Esophagus muscularis mucosa (tissue), 4 donors: ENCODE measurements at regions not wholly inside any gene's neighbourhood (a gene's known extent, or its start where the extent isn't known, plus 50 kb on each side); places are given as distances from the start of the nearest gene placed in this dataset.

Experiments used
- DNase-seq: peaks from one replicate; pipeline ENCODE4 v3.0.0-alpha.2; 2017; ENCODE audit errors: extremely low spot score
- H3K27ac ChIP-seq, 4 donors: fragments of 200-600 bp; sonication (generic); replicated peaks in 1 of 4; 1 replicate in 3 of 4; 2 replicates in 1 of 4; pipeline ENCODE4 v1.5.1; 2016 to 2019; ENCODE audit warnings: mild to moderate bottlenecking in 1 of 4
- H3K27me3 ChIP-seq, 4 donors: fragments of 200-600 bp; sonication (generic); one replicate each; pipeline versions ENCODE4 v1.5.1 to v1.6.0; 2016 to 2019
- H3K36me3 ChIP-seq, 4 donors: fragments of 200-600 bp; sonication (generic); one replicate each; pipeline ENCODE4 v1.5.1; 2016 to 2019
- H3K4me1 ChIP-seq, 4 donors: fragments of 200-600 bp; sonication (generic); one replicate each; pipeline ENCODE4 v1.5.1; 2016 to 2019
- H3K4me3 ChIP-seq, 4 donors: fragments of 200-600 bp; sonication (generic); 1 replicate in 2 of 4; 2 replicates in 2 of 4; pipeline ENCODE4 v1.5.1; 2016 to 2019; ENCODE audit warnings: mild to moderate bottlenecking in 4 of 4, moderate library complexity in 1 of 4
- H3K9me3 ChIP-seq, 4 donors: fragments of 200-600 bp; sonication (generic); 1 replicate in 3 of 4; 2 replicates in 1 of 4; pipeline ENCODE4 v1.5.1; 2016 to 2019
- EP300 ChIP-seq: sonication (generic); formaldehyde crosslinking; IDR thresholded peaks from one replicate; pipeline ENCODE4 v1.6.1; 2017; ENCODE audit warnings: antibody characterized with exemption
- POLR2A ChIP-seq: fragments of 450-650 bp; IDR thresholded peaks from one replicate; pipeline ENCODE4 v1.6.1; 2017; ENCODE audit warnings: antibody characterized with exemption, moderate library complexity, mild to moderate bottlenecking, low read depth
- POLR2AphosphoS5 ChIP-seq, 2 donors: sonication (generic); formaldehyde crosslinking; IDR thresholded peaks; one replicate each; pipeline ENCODE4 v1.6.1; 2017; ENCODE audit warnings: antibody characterized with exemption in 2 of 2
- WGBS: methylation state at CpG from one replicate; pipeline ENCODE4 v1.1.5; 2018; 5-methylcytosine and 5-hydroxymethylcytosine counted together
- intact Hi-C: fragments of 100-400 bp; cut with DNase I; formaldehyde crosslinking; loops from one replicate; pipeline ENCODE4 v1.15.1; 2023
- TF ChIP-seq, protein P1 (sequence below), 3 experiments: fragments of 200-600 bp in 2 of 3; fragments of 450-650 bp in 1 of 3; sonication (generic) in 2 of 3; IDR thresholded peaks; one replicate each; pipeline ENCODE4 v1.5.1; 2017 to 2019; ENCODE audit warnings: antibody characterized with exemption in 3 of 3, mild to moderate bottlenecking in 2 of 3, moderate library complexity in 1 of 3

DNA sequence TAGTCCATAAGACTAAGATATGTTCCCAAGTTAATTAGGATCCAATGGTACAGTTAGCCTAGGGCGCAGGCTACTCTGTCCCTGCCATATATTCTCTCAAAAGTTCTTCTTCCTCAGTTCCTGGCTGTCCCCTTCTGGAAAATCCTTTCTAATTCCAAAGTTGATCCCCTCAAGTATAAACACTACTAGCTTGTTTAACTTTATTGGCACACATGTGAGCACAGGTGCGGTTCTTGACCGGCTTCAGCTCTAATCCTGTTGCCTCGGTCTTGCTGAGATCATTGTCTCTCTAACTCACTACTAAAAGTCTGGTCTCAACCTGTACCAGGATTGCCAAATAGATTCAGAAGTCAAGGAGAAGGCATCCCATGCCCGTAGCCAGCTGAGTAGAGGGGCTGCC, 89.0 kb downstream of the SEMA4F start:
- 64% methylated on average over 5 of the region's 5 CpGs for WGBS

GRCh38 chr2:74743778-74744177, 89.7 kb downstream of the SEMA4F start:
- no peaks in the 10 kb centered on the region for H3K9me3 ChIP-seq
- no peaks in the 10 kb centered on the region for H3K36me3 ChIP-seq
- 73% methylated on average over 7 of the region's 7 CpGs for WGBS
- H3K4me1 ChIP-seq = peaks cover 9 to 17% (median 14%) of the 10 kb centered on the region in 4 donors
- intact Hi-C loops = no loop called here
- no peak overlapping the region for H3K4me3 ChIP-seq
- TF ChIP-seq POLR2AphosphoS5 (IDR thresholded peaks at IDR 0.05) = no peak
- TF ChIP-seq EP300 = no peak
- TF ChIP-seq, protein P1, sequence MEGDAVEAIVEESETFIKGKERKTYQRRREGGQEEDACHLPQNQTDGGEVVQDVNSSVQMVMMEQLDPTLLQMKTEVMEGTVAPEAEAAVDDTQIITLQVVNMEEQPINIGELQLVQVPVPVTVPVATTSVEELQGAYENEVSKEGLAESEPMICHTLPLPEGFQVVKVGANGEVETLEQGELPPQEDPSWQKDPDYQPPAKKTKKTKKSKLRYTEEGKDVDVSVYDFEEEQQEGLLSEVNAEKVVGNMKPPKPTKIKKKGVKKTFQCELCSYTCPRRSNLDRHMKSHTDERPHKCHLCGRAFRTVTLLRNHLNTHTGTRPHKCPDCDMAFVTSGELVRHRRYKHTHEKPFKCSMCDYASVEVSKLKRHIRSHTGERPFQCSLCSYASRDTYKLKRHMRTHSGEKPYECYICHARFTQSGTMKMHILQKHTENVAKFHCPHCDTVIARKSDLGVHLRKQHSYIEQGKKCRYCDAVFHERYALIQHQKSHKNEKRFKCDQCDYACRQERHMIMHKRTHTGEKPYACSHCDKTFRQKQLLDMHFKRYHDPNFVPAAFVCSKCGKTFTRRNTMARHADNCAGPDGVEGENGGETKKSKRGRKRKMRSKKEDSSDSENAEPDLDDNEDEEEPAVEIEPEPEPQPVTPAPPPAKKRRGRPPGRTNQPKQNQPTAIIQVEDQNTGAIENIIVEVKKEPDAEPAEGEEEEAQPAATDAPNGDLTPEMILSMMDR (IDR thresholded peaks at IDR 0.05) = no peak
- TF ChIP-seq POLR2A = no peak
- H3K27me3 ChIP-seq = no peaks in the 10 kb centered on the region
- DNase-seq = peak; percentile 89
- H3K27ac ChIP-seq = no peak overlapping the region

More for the DNA sequence above, 89.0 kb downstream of the SEMA4F start:
- H3K27ac ChIP-seq = no peak overlapping the region
- no peaks in the 10 kb centered on the region for H3K36me3 ChIP-seq
- peak; percentile 79 for DNase-seq
- intact Hi-C loops = no loop called here
- H3K27me3 ChIP-seq = no peaks in the 10 kb centered on the region
- H3K4me3 ChIP-seq = no peak overlapping the region
- no peaks in the 10 kb centered on the region for H3K9me3 ChIP-seq
- H3K4me1 ChIP-seq = peaks cover 9 to 17% (median 14%) of the 10 kb centered on the region in 4 donors
- TF ChIP-seq, protein P1 (IDR thresholded peaks at IDR 0.05) = no peak
- TF ChIP-seq EP300 (no peak), POLR2AphosphoS5 (IDR thresholded peaks at IDR 0.05) (no peak), POLR2A (no peak)

DNA sequence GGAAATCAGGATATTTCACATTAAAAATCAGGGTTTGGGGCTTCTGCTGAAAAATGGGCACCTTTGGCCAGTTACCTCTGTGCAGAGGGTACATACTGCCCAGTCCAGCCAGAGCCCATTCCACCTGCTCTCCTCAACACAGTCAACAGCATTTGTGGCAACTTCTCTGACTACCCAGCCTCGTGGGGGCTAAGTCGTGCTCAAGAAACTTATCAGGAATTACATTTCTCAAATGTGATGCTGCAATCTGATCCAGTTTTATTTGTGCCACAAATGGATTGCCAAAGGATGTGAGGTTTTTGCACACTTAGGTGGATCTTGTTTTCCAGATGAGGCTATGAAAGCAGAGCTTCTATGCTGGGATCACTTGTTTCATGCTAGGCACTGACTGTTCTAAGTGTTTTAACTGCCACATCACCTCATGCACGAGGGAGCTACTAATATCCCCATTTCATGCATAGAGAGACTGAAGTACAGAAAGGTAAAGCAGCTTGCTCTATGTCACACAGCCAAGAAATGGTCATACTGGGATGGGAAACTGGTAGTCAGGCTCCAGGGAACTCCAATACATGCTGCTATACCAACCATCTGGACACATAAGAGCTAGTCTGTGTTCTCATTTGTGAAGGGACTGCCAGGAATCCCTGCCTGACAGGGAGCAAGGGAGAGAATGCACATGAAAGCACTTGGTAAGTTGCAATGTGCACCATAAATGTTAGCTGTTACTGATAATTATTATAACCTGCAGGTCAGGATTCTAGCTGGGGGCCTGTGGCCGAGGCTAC, 89.0 kb upstream of the HK2 start:
- H3K4me1 ChIP-seq = peaks cover 9 to 17% (median 14%) of the 10 kb centered on the region in 4 donors
- peak; percentile 90 for DNase-seq
- H3K27ac ChIP-seq = no peak overlapping the region
- no peaks in the 10 kb centered on the region for H3K27me3 ChIP-seq
- H3K36me3 ChIP-seq = no peaks in the 10 kb centered on the region
- TF ChIP-seq, protein P1 (IDR thresholded peaks at IDR 0.05) = no peak
- no peaks in the 10 kb centered on the region for H3K9me3 ChIP-seq
- H3K4me3 ChIP-seq = no peak overlapping the region
- 43% methylated on average over 4 of the region's 4 CpGs for WGBS
- intact Hi-C loops = no loop called here

- intact Hi-C loops = no loop called here
- Histone ChIP-seq H3K4me3 (no peak overlapping the region), H3K9me3 (no peaks in the 10 kb centered on the region), H3K36me3 (no peaks in the 10 kb centered on the region), H3K27me3 (no peaks in the 10 kb centered on the region), H3K4me1 (peaks cover 4 to 10% (median 9%) of the 10 kb centered on the region in 4 donors), H3K27ac (no peak overlapping the region)
- 74% methylated on average over 8 of the region's 8 CpGs for WGBS
- TF ChIP-seq POLR2AphosphoS5 (IDR thresholded peaks at IDR 0.05) = no peak
- TF ChIP-seq EP300 = no peak
- TF ChIP-seq POLR2A = no peak
- TF ChIP-seq, protein P1 (IDR thresholded peaks at IDR 0.05) = no peak
- DNase-seq = peak; percentile 86
Observed at GRCh38 chr2:74745766-74746165, 88.2 kb upstream of the HK2 start.

DNA sequence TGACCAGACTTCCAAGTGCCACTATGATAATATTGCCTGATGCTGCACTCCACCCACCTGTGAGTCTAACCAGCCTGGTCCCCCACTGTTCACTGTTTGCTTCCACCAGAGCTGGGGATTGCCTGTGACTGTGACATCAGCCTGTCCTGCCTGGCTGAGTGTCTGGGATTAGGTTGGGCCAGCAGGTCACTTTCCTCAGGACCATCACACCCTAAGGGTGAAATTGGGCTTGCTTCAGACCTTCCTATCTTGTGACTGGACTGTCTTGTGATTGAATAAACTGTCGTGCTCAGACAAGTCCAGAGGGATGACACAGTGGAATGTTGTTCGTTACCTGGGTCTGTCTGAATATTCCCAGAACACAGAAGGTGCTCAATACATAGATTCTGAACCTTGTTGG, 87.4 kb upstream of the HK2 start:
- Histone ChIP-seq H3K4me3 (no peak overlapping the region), H3K4me1 (peaks cover 0 to 2% (median 2%) of the 10 kb centered on the region in 4 donors), H3K36me3 (no peaks in the 10 kb centered on the region), H3K9me3 (no peaks in the 10 kb centered on the region), H3K27ac (no peak overlapping the region), H3K27me3 (no peaks in the 10 kb centered on the region)
- no peak for TF ChIP-seq POLR2AphosphoS5 (IDR thresholded peaks at IDR 0.05)
- TF ChIP-seq, protein P1 (IDR thresholded peaks at IDR 0.05) = no peak
- no peak for TF ChIP-seq POLR2A
- TF ChIP-seq EP300 = no peak
- WGBS = 82% methylated on average over 2 of the region's 2 CpGs
- DNase-seq = peak; percentile 89
- intact Hi-C loops = no loop called here
